ENCODE measurements at regions not wholly inside any gene's neighbourhood (a gene's known extent, or its start where the extent isn't known, plus 50 kb on each side); places are given as distances from the start of the nearest gene placed in this dataset.

GRCh38 chr7:155973451-155973997 is 161.3 kb upstream of the SHH start:
- TF ChIP-seq TAF1 (IDR thresholded peaks at IDR 0.05; ENCODE audit: low read depth, low read length) (no peak), POLR2AphosphoS5 (IDR thresholded peaks at IDR 0.05; ENCODE audit: low read depth, low read length) (no peak), POLR2A (IDR thresholded peaks at IDR 0.05; ENCODE audit: low read depth, low read length) (no peak), PAX5 (IDR thresholded peaks at IDR 0.05; ENCODE audit: insufficient read depth, low read length, severe bottlenecking) (no peak), SPI1 (IDR thresholded peaks at IDR 0.05; ENCODE audit: low read depth, low read length) (no peak), POU2F2 (IDR thresholded peaks at IDR 0.05; ENCODE audit: low read depth, low read length) (no peak)
